CD4-positive, CD25-positive, alpha-beta regulatory T cell (primary cell): ENCODE measurements at regions not wholly inside any gene's neighbourhood (a gene's known extent, or its start where the extent isn't known, plus 50 kb on each side); places are given as distances from the start of the nearest gene placed in this dataset.

ENCODE experiments used
- ATAC-seq, 2 donors: fragments of 150-1000 bp; cut with Tn5 transposase; one replicate each; pipeline ENCODE4 v1.10.0; 2021; ENCODE audit warnings: low read depth in 2 of 2, moderate number of reproducible peaks in 2 of 2, moderate library complexity in 1 of 2
- DNase-seq, 3 donors: peaks; one replicate each; pipeline versions ENCODE4 v3.0.0 to v3.0.0-alpha.2; 2012 to 2022; ENCODE audit warnings: mixed read lengths in 1 of 3
- H3K27ac ChIP-seq: one replicate; pipeline ENCODE4 v1.7.0; 2013; ENCODE audit warnings: mild to moderate bottlenecking, low read length; ENCODE audit not compliant: insufficient read depth, poor library complexity, severe bottlenecking
- H3K27me3 ChIP-seq: one replicate; pipeline ENCODE4 v1.7.0; 2013; ENCODE audit warnings: low read length; ENCODE audit not compliant: control insufficient read depth, insufficient read depth
- H3K36me3 ChIP-seq: one replicate; pipeline ENCODE4 v1.7.0; 2013; ENCODE audit warnings: mild to moderate bottlenecking, low read length, moderate library complexity; ENCODE audit not compliant: control insufficient read depth, insufficient read depth
- H3K4me1 ChIP-seq: 2 replicates; pipeline ENCODE4 v1.7.0; 2013; ENCODE audit warnings: mild to moderate bottlenecking, low read length; ENCODE audit not compliant: insufficient read depth, control insufficient read depth, poor library complexity, severe bottlenecking
- H3K4me3 ChIP-seq: one replicate; pipeline ENCODE4 v1.7.0; 2013; ENCODE audit warnings: low read depth, mild to moderate bottlenecking, low read length, moderate library complexity
- H3K9me3 ChIP-seq, 2 experiments: 1 replicate in 1 of 2; 2 replicates in 1 of 2; pipeline ENCODE4 v1.7.0; 2013; ENCODE audit warnings: low read length in 2 of 2, mild to moderate bottlenecking in 1 of 2, moderate library complexity in 1 of 2; ENCODE audit not compliant: control insufficient read depth in 2 of 2
- H3K27ac Mint-ChIP-seq, 3 donors: one replicate each; pipeline ENCODE4 v1.8.0; 2020 to 2022; ENCODE audit warnings: mild to moderate bottlenecking in 3 of 3, mixed read lengths in 3 of 3, moderate library complexity in 2 of 3
- H3K27me3 Mint-ChIP-seq: one replicate; pipeline ENCODE4 v1.8.0; 2022; ENCODE audit warnings: mild to moderate bottlenecking, mixed read lengths
- H3K36me3 Mint-ChIP-seq: one replicate; pipeline ENCODE4 v1.8.0; 2020; ENCODE audit warnings: mixed read lengths
- H3K4me1 Mint-ChIP-seq, 4 donors: one replicate each; pipeline ENCODE4 v1.8.0; 2020 to 2022; ENCODE audit warnings: mixed read lengths in 4 of 4, mild to moderate bottlenecking in 1 of 4
- H3K4me3 Mint-ChIP-seq, 4 donors: one replicate each; pipeline ENCODE4 v1.8.0; 2020 to 2022; ENCODE audit warnings: mild to moderate bottlenecking in 4 of 4, mixed read lengths in 4 of 4, moderate library complexity in 3 of 4
- H3K9me3 Mint-ChIP-seq, 7 donors: one replicate each; pipeline ENCODE4 v1.8.0; 2020 to 2022; ENCODE audit warnings: mixed read lengths in 7 of 7, mild to moderate bottlenecking in 3 of 7, moderate library complexity in 2 of 7

DNA sequence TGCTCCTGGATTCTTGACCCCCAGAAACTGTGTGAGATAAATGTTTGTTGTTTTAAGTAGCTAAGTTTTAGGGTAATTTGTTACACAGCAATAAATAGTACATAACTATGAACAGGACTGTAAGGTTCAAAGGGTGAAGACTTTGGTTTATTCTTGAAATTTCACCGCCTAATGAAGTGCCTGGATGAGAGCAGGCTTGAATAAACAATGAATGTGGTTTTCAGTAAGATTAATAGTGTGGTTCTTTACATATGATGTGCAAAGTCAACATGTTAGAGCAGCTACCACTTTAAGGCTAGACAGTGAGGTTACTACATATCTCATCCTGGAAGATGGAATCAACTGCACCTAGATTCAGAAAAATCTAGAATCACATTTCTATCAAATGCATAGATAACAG, 145.2 kb upstream of the BTG1 start:
- Mint-ChIP-seq H3K4me1 (peaks cover 6 to 30% (median 13%) of the 10 kb centered on the region in 4 donors), H3K27me3 (no peaks in the 10 kb centered on the region)

DNA sequence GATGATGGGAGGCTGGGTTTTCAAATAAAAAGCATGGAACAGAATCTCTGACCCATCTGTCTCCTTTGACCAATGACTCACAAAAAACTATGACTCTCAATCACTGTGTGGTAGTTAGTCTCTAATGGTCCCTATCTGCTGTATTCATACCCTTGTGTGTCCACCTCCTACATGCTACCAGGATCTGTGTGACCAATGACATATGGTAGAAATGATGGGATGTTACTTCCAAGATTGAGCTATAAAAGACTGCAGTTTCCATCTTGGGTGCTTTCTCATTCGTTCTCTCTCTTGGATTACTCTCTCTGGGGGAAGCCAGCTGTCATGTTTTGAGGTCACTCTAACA, 144.7 kb upstream of the BTG1 start:
- H3K9me3 ChIP-seq = no peaks in the 10 kb centered on the region
- peak overlapping the region in 2 of 3 donors; percentile 3 to 21 for H3K27ac Mint-ChIP-seq

More for the DNA sequence above, 145.2 kb upstream of the BTG1 start:
- Histone ChIP-seq H3K27ac (no peak overlapping the region), H3K27me3 (no peaks in the 10 kb centered on the region), H3K9me3 (no peaks in the 10 kb centered on the region), H3K4me1 (no peaks in the 10 kb centered on the region), H3K36me3 (no peaks in the 10 kb centered on the region), H3K4me3 (no peak overlapping the region)
- H3K9me3 Mint-ChIP-seq = peaks cover 0 to 5% (median 0%) of the 10 kb centered on the region in 7 donors
- no peak overlapping the region for H3K4me3 Mint-ChIP-seq
- DNase-seq = no peak
- no peak for ATAC-seq
- H3K27ac Mint-ChIP-seq = peak overlapping the region; percentile 3 to 21 (median 9)
- no peaks in the 10 kb centered on the region for H3K36me3 Mint-ChIP-seq

DNA sequence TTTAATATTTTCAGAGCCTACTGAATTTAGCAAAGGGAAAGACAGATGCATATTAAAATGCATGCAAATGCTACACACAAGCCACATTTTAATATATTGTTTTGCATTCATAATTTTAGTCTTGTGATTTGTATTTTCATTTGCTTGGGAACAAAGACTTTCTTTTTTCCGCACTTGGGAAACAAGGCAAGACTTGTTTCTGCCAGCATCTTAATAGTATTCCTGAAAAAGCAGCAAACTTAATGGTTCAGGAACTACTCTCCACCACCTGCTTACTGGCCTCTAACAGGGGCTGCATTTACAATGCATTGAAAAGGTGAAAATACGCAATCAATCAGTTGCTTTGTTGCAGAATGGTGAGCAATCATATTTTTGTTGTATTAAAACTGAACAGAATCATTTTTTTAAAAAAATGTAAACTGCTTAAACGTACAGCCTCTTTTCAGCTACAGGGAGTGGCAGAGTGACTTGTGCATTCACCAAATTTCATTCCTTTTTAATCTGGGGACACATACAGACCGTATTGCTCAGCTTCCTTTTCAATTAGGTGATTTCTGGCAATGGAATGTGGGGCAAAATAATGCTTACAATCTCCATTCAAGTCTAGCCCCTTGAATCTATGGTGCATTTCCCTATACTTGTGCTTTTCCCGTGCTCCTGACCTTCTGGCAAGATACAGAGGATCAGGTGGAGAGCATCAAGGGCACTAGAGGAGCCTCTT, 144.1 kb upstream of the BTG1 start:
- ATAC-seq (no peak), DNase-seq (no peak)
- no peak overlapping the region for H3K4me3 Mint-ChIP-seq
- no peaks in the 10 kb centered on the region for H3K36me3 Mint-ChIP-seq
- Histone ChIP-seq H3K4me1 (no peaks in the 10 kb centered on the region), H3K36me3 (no peaks in the 10 kb centered on the region), H3K27ac (no peak overlapping the region), H3K9me3 (no peaks in the 10 kb centered on the region), H3K4me3 (no peak overlapping the region), H3K27me3 (no peaks in the 10 kb centered on the region)
- H3K9me3 Mint-ChIP-seq = peaks cover 0 to 5% (median 0%) of the 10 kb centered on the region in 7 donors
- peaks cover 3 to 19% (median 6%) of the 10 kb centered on the region in 4 donors for H3K4me1 Mint-ChIP-seq
- H3K27ac Mint-ChIP-seq = no peak overlapping the region
- no peaks in the 10 kb centered on the region for H3K27me3 Mint-ChIP-seq

More for the DNA sequence above, 144.7 kb upstream of the BTG1 start:
- Histone ChIP-seq H3K4me1 (no peaks in the 10 kb centered on the region), H3K36me3 (no peaks in the 10 kb centered on the region), H3K27me3 (no peaks in the 10 kb centered on the region), H3K4me3 (no peak overlapping the region), H3K27ac (no peak overlapping the region)
- DNase-seq (no peak), ATAC-seq (no peak)
- H3K4me1 Mint-ChIP-seq = peaks cover 3 to 25% (median 8%) of the 10 kb centered on the region in 4 donors
- H3K9me3 Mint-ChIP-seq = peaks cover 0 to 5% (median 0%) of the 10 kb centered on the region in 7 donors
- no peak overlapping the region for H3K4me3 Mint-ChIP-seq
- no peaks in the 10 kb centered on the region for H3K27me3 Mint-ChIP-seq
- H3K36me3 Mint-ChIP-seq = no peaks in the 10 kb centered on the region

DNA sequence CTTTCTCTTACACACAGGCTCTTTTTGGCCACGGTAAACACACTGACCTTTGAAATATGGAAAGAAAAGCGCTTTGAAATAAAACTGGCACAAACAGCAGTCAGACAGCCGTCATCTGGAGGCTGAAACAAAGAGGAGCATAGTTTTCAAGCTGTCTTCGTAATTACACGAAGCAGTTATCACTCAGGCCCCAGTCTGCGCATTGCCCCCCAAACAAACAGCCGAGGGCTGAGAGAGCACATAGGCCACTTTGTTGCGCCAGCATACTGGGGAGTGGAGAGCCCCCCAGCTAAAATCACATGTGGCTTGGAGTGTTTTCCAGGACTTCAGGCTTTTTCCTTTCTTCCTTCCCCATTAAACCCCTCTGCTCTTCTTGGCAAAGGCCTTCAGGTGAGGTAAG, 142.9 kb upstream of the BTG1 start:
- no peaks in the 10 kb centered on the region for H3K4me1 ChIP-seq
- no peaks in the 10 kb centered on the region for H3K9me3 ChIP-seq
- no peaks in the 10 kb centered on the region for H3K27me3 ChIP-seq
- H3K4me3 Mint-ChIP-seq = no peak overlapping the region
- no peaks in the 10 kb centered on the region for H3K36me3 Mint-ChIP-seq
- H3K4me1 Mint-ChIP-seq = peaks cover 0 to 14% (median 5%) of the 10 kb centered on the region in 4 donors
- no peaks in the 10 kb centered on the region for H3K36me3 ChIP-seq
- no peak overlapping the region for H3K4me3 ChIP-seq
- no peak for ATAC-seq
- H3K27ac ChIP-seq = no peak overlapping the region
- H3K27me3 Mint-ChIP-seq = no peaks in the 10 kb centered on the region
- H3K27ac Mint-ChIP-seq = peak overlapping the region in 1 of 3 donors; percentile 31
- DNase-seq = no peak
- H3K9me3 Mint-ChIP-seq = peaks cover 0 to 5% (median 0%) of the 10 kb centered on the region in 7 donors

DNA sequence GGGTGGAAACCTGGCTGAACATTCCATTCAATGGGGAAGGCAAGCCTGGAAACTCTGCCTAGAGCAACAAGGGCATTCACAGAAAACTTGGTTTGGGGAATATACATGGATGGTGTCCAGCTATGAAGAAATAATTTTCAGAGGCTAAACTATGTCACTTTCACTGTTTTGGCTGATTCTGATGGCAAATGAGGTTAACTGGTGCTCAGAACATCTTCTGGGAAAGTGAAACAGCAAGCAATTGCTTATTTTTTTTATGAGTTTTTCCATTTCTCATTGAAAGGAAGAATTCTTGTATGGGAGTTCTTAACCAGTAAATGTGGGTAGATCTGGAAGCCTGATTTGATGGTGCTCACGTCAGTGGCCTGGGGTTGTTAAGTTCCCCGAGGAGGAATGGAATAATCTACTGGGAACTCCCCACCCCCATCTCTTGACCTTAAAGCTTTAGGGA, 132.8 kb upstream of the BTG1 start:
- no peak overlapping the region for H3K27ac Mint-ChIP-seq

DNA sequence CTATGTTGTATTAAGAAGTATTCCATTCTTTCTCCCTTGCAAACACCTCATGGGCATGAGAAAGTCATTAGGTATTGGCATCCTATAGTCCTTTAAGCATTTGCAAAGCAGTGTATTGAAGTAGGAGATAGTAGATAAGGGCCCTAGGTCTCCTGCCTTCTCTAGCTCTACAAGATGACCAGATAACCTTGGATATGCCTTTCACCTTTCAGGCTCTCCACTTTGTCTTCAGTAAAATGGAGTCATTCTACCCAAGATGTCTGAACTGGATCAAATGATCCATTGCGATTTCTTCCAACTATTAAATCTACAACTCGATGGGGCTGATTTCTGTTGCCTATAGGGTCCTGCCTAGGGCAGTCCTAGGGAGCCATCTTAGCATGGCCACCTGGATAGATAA, 132.1 kb upstream of the BTG1 start:
- Mint-ChIP-seq H3K36me3 (no peaks in the 10 kb centered on the region), H3K27me3 (no peaks in the 10 kb centered on the region), H3K9me3 (peaks cover 0 to 5% (median 0%) of the 10 kb centered on the region in 7 donors), H3K27ac (peak overlapping the region in 1 of 3 donors; percentile 79), H3K4me1 (peaks cover 0 to 14% (median 2%) of the 10 kb centered on the region in 4 donors), H3K4me3 (no peak overlapping the region)
- Histone ChIP-seq H3K27ac (no peak overlapping the region), H3K4me1 (no peaks in the 10 kb centered on the region), H3K9me3 (no peaks in the 10 kb centered on the region), H3K27me3 (no peaks in the 10 kb centered on the region), H3K36me3 (no peaks in the 10 kb centered on the region), H3K4me3 (no peak overlapping the region)
- ATAC-seq = no peak
- DNase-seq = no peak

More for the DNA sequence above, 132.8 kb upstream of the BTG1 start:
- Histone ChIP-seq H3K4me3 (no peak overlapping the region), H3K9me3 (no peaks in the 10 kb centered on the region), H3K4me1 (no peaks in the 10 kb centered on the region), H3K27ac (no peak overlapping the region), H3K27me3 (no peaks in the 10 kb centered on the region), H3K36me3 (no peaks in the 10 kb centered on the region)
- no peak overlapping the region for H3K4me3 Mint-ChIP-seq
- no peaks in the 10 kb centered on the region for H3K36me3 Mint-ChIP-seq
- H3K27me3 Mint-ChIP-seq = no peaks in the 10 kb centered on the region
- no peak for DNase-seq
- no peak for ATAC-seq
- H3K9me3 Mint-ChIP-seq = peaks cover 0 to 5% (median 0%) of the 10 kb centered on the region in 7 donors
- H3K4me1 Mint-ChIP-seq = peaks cover 0 to 14% (median 2%) of the 10 kb centered on the region in 4 donors

DNA sequence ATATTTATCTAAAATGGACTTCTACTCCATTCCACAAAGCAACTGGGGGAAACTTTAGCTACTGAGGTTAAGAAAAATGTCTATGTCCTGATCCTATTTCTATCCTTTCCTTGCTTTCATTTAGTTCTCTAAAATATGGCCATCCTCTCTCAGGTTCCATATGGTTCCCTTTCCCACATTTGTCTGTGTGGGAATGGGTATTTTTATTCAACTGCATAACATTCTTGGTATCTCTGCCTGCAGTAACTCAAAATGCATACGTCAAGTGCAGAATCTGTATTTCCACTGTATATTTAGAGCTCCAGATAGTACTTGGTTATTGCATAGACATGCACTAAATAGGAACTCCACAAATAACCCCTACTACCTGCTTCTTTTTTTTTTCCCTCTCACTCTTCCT, 130.6 kb upstream of the BTG1 start:
- no peak for ATAC-seq
- H3K9me3 Mint-ChIP-seq = peaks cover 0 to 3% (median 0%) of the 10 kb centered on the region in 7 donors
- Histone ChIP-seq H3K4me3 (no peak overlapping the region), H3K4me1 (no peaks in the 10 kb centered on the region), H3K36me3 (no peaks in the 10 kb centered on the region), H3K27ac (no peak overlapping the region), H3K9me3 (no peaks in the 10 kb centered on the region), H3K27me3 (no peaks in the 10 kb centered on the region)
- H3K27me3 Mint-ChIP-seq = no peaks in the 10 kb centered on the region
- H3K4me3 Mint-ChIP-seq = no peak overlapping the region
- H3K36me3 Mint-ChIP-seq = no peaks in the 10 kb centered on the region
- H3K4me1 Mint-ChIP-seq = peaks cover 0 to 14% (median 4%) of the 10 kb centered on the region in 4 donors
- H3K27ac Mint-ChIP-seq = no peak overlapping the region
- no peak for DNase-seq
